ENCODE measurements at regions not wholly inside any gene's neighbourhood (a gene's known extent, or its start where the extent isn't known, plus 50 kb on each side); places are given as distances from the start of the nearest gene placed in this dataset.

- Histone ChIP-seq H3K4me1 (ENCODE audit: control insufficient read depth in 4 of 4, insufficient read depth in 4 of 4, low read length in 3 of 4) (no peaks in the 10 kb centered on the region), H3K36me3 (ENCODE audit: control insufficient read depth in 4 of 4, insufficient read depth in 3 of 4, low read depth in 1 of 4, low read length in 3 of 4) (no peaks in the 10 kb centered on the region), H3K27me3 (ENCODE audit: control insufficient read depth in 4 of 4, insufficient read depth in 4 of 4, low read length in 3 of 4) (no peaks in the 10 kb centered on the region), H3K9me3 (ENCODE audit: control insufficient read depth in 4 of 4, low read length in 3 of 4) (no peaks in the 10 kb centered on the region), H3K27ac (ENCODE audit: low read depth in 1 of 2, low read length in 2 of 2) (no peak overlapping the region), H3K4me3 (ENCODE audit: low read depth in 1 of 3, low read length in 3 of 3) (no peak overlapping the region), H3K9ac (ENCODE audit: low read depth in 1 of 2, low read length in 2 of 2) (no peak overlapping the region)
- WGBS, result 91% methylated on average over 4 of the region's 4 CpGs
- no peak for TF ChIP-seq REST (IDR thresholded peaks at IDR 0.05)
- no peak for TF ChIP-seq HNF4G (IDR thresholded peaks at IDR 0.05)
- TF ChIP-seq RXRA (IDR thresholded peaks at IDR 0.05), result no peak
- TF ChIP-seq NR2F2 (IDR thresholded peaks at IDR 0.05), result no peak
- no peak for TF ChIP-seq MAX (IDR thresholded peaks at IDR 0.05)
- TF ChIP-seq YY1 (IDR thresholded peaks at IDR 0.05), result no peak
- TF ChIP-seq GABPA (IDR thresholded peaks at IDR 0.05 in 1 of 2, conservative IDR thresholded peaks at IDR 0.05 in 1 of 2), result no peak
- no peak for TF ChIP-seq SP1 (IDR thresholded peaks at IDR 0.05)
- no peak for TF ChIP-seq CTCF (IDR thresholded peaks at IDR 0.05; ENCODE audit: low read depth, low read length, missing input control)
- no peak for TF ChIP-seq FOXA1 (IDR thresholded peaks at IDR 0.05)
- no peak for TF ChIP-seq ZBTB33 (IDR thresholded peaks at IDR 0.05)
- no peak for TF ChIP-seq EGR1 (IDR thresholded peaks at IDR 0.05; ENCODE audit: low read depth in 2 of 2)
- TF ChIP-seq JUND (IDR thresholded peaks at IDR 0.05), result no peak
- TF ChIP-seq ATF3 (IDR thresholded peaks at IDR 0.05), result no peak
- no peak for TF ChIP-seq FOXA2 (IDR thresholded peaks at IDR 0.05)
- TF ChIP-seq RAD21 (IDR thresholded peaks at IDR 0.05), result no peak
- no peak for TF ChIP-seq HNF4A (conservative IDR thresholded peaks at IDR 0.05)
- no peak for TF ChIP-seq TAF1 (conservative IDR thresholded peaks at IDR 0.05)
- no peak for DNase-seq (ENCODE audit: low spot score)
Measured at GRCh38 chr11:87432022-87432421, 394.3 kb downstream of the TMEM135 start.

Measured in liver (tissue), 8 donors.